Trophoblast cell (in vitro differentiated cells and primary cell): ENCODE measurements at regions not wholly inside any gene's neighbourhood (a gene's known extent, or its start where the extent isn't known, plus 50 kb on each side); places are given as distances from the start of the nearest gene placed in this dataset.

ENCODE experiments used
- DNase-seq, 2 donors: peaks; one replicate each; pipeline ENCODE4 v3.0.0-alpha.2; 2016
- H2AFZ ChIP-seq: 2 replicates; pipeline ENCODE4 v1.6.1; 2013; ENCODE audit warnings: low read length, moderate library complexity, mild to moderate bottlenecking; ENCODE audit not compliant: insufficient read depth, poor library complexity
- H2AK5ac ChIP-seq: 2 replicates; pipeline ENCODE4 v1.6.1; 2013; ENCODE audit warnings: mild to moderate bottlenecking, low read length
- H2BK120ac ChIP-seq: 2 replicates; pipeline ENCODE4 v1.6.1; 2013; ENCODE audit warnings: low read length, mild to moderate bottlenecking, moderate library complexity; ENCODE audit not compliant: insufficient read depth, poor library complexity
- H2BK12ac ChIP-seq: 2 replicates; pipeline ENCODE4 v1.6.1; 2013; ENCODE audit warnings: mild to moderate bottlenecking, low read length, moderate library complexity
- H2BK5ac ChIP-seq: 2 replicates; pipeline ENCODE4 v1.6.1; 2013; ENCODE audit warnings: low read length, low read depth, moderate library complexity, mild to moderate bottlenecking; ENCODE audit not compliant: poor library complexity
- H3K14ac ChIP-seq: 2 replicates; pipeline ENCODE4 v1.6.1; 2013; ENCODE audit warnings: mild to moderate bottlenecking, low read length
- H3K18ac ChIP-seq: 2 replicates; pipeline ENCODE4 v1.6.1; 2013; ENCODE audit warnings: mild to moderate bottlenecking, low read length
- H3K23ac ChIP-seq: 2 replicates; pipeline ENCODE4 v1.6.1; 2013; ENCODE audit warnings: low read length
- H3K27ac ChIP-seq: 2 replicates; pipeline ENCODE4 v1.5.1; 2013; ENCODE audit warnings: low read depth, mild to moderate bottlenecking, inconsistent platforms, low read length, moderate library complexity
- H3K27me3 ChIP-seq: 2 replicates; pipeline ENCODE4 v1.6.1; 2013; ENCODE audit warnings: inconsistent platforms, mild to moderate bottlenecking, low read length, moderate library complexity; ENCODE audit not compliant: insufficient read depth
- H3K36me3 ChIP-seq, 2 experiments: 1 replicate in 1 of 2; 2 replicates in 1 of 2; pipeline ENCODE4 v1.6.1; 2013; ENCODE audit warnings: low read length in 2 of 2, mild to moderate bottlenecking in 2 of 2, moderate library complexity in 1 of 2; ENCODE audit not compliant: insufficient read depth in 2 of 2, control insufficient read depth in 1 of 2
- H3K4ac ChIP-seq: 2 replicates; pipeline ENCODE4 v1.6.1; 2013; ENCODE audit warnings: low read depth, mild to moderate bottlenecking, low read length, moderate library complexity
- H3K4me1 ChIP-seq, 2 experiments: 1 replicate in 1 of 2; 2 replicates in 1 of 2; pipeline ENCODE4 v1.6.1; 2013; ENCODE audit warnings: low read length in 2 of 2, mild to moderate bottlenecking in 2 of 2, moderate library complexity in 1 of 2; ENCODE audit not compliant: insufficient read depth in 2 of 2, control insufficient read depth in 1 of 2
- H3K4me2 ChIP-seq: 2 replicates; pipeline ENCODE4 v1.6.1; 2013; ENCODE audit warnings: inconsistent platforms, mild to moderate bottlenecking, low read length, moderate library complexity
- H3K4me3 ChIP-seq: 2 replicates; pipeline ENCODE4 v1.5.1; 2013; ENCODE audit warnings: mild to moderate bottlenecking, low read depth, low read length, inconsistent platforms
- H3K79me1 ChIP-seq: one replicate; pipeline ENCODE4 v1.6.1; 2013; ENCODE audit warnings: low read length
- H3K79me2 ChIP-seq: 2 replicates; pipeline ENCODE4 v1.6.1; 2013; ENCODE audit warnings: low read length, mild to moderate bottlenecking; ENCODE audit not compliant: control insufficient read depth, insufficient read depth, poor library complexity
- H3K9ac ChIP-seq: 2 replicates; pipeline ENCODE4 v1.6.1; 2013; ENCODE audit warnings: mild to moderate bottlenecking, low read length
- H3K9me3 ChIP-seq: 2 replicates; pipeline ENCODE4 v1.6.1; 2013; ENCODE audit warnings: low read depth, mild to moderate bottlenecking, control low read depth, inconsistent platforms, low read length; ENCODE audit not compliant: insufficient read depth
- H4K12ac ChIP-seq: 2 replicates; pipeline ENCODE4 v1.6.1; 2013; ENCODE audit warnings: low read depth, mild to moderate bottlenecking, low read length, moderate library complexity
- H4K8ac ChIP-seq: 2 replicates; pipeline ENCODE4 v1.6.1; 2013; ENCODE audit warnings: low read depth, mild to moderate bottlenecking, low read length, moderate library complexity
- H4K91ac ChIP-seq: one replicate; pipeline ENCODE4 v1.6.1; 2013; ENCODE audit warnings: low read depth, mild to moderate bottlenecking, low read length, moderate library complexity
- WGBS: extraction: QIAGEN DNeasy Blood & Tissue Kit; methylation state at CpG from one replicate; pipeline ENCODE4 v1.1.7; 2013; ENCODE audit warnings: missing lambda C conversion rate; ENCODE audit not compliant: insufficient read length, insufficient coverage; ENCODE audit errors: extremely low coverage; 5-methylcytosine and 5-hydroxymethylcytosine counted together

GRCh38 chr9:38298503-38298902 lies 94.0 kb upstream of the ALDH1B1 start:
- H3K4me2 ChIP-seq, result no peak overlapping the region
- no peaks in the 10 kb centered on the region for H3K27me3 ChIP-seq
- H3K14ac ChIP-seq, result no peak overlapping the region
- H4K12ac ChIP-seq, result no peak overlapping the region
- H3K79me1 ChIP-seq, result no peaks in the 10 kb centered on the region
- no peak overlapping the region for H3K4ac ChIP-seq
- H2AFZ ChIP-seq, result no peak overlapping the region
- no peak overlapping the region for H2BK12ac ChIP-seq
- no peak overlapping the region for H3K9ac ChIP-seq
- H2AK5ac ChIP-seq, result no peak overlapping the region
- no peak overlapping the region for H2BK120ac ChIP-seq
- no peaks in the 10 kb centered on the region for H3K79me2 ChIP-seq
- H3K23ac ChIP-seq, result no peak overlapping the region
- H3K27ac ChIP-seq, result no peak overlapping the region
- no peak overlapping the region for H2BK5ac ChIP-seq
- WGBS, result no CpG with 5 or more reads among the region's 6 CpGs
- no peak for DNase-seq
- no peak overlapping the region for H4K91ac ChIP-seq
- no peaks in the 10 kb centered on the region for H3K4me1 ChIP-seq
- H3K36me3 ChIP-seq, result no peaks in the 10 kb centered on the region
- H3K18ac ChIP-seq, result no peak overlapping the region
- no peak overlapping the region for H3K4me3 ChIP-seq
- no peaks in the 10 kb centered on the region for H3K9me3 ChIP-seq
- no peak overlapping the region for H4K8ac ChIP-seq

GRCh38 chr9:38296807-38297206 lies 95.7 kb upstream of the ALDH1B1 start:
- WGBS, result no CpG with 5 or more reads among the region's 1 CpG
- no peaks in the 10 kb centered on the region for H3K4me1 ChIP-seq

GRCh38 chr9:38295764-38296163 lies 96.7 kb upstream of the ALDH1B1 start:
- Histone ChIP-seq H2BK12ac (no peak overlapping the region), H4K91ac (no peak overlapping the region), H3K4me3 (no peak overlapping the region), H2AFZ (no peak overlapping the region), H3K36me3 (no peaks in the 10 kb centered on the region), H2AK5ac (no peak overlapping the region), H3K4me1 (no peaks in the 10 kb centered on the region), H2BK120ac (no peak overlapping the region), H3K27me3 (no peaks in the 10 kb centered on the region), H4K12ac (no peak overlapping the region), H3K18ac (no peak overlapping the region), H3K79me1 (no peaks in the 10 kb centered on the region), H3K23ac (no peak overlapping the region), H3K9ac (no peak overlapping the region), H4K8ac (no peak overlapping the region), H3K27ac (no peak overlapping the region), H3K14ac (no peak overlapping the region), H2BK5ac (no peak overlapping the region), H3K4me2 (no peak overlapping the region), H3K4ac (no peak overlapping the region), H3K79me2 (no peaks in the 10 kb centered on the region), H3K9me3 (no peaks in the 10 kb centered on the region)
- no CpG with 5 or more reads among the region's 3 CpGs for WGBS
- DNase-seq, result no peak

More at GRCh38 chr9:38296807-38297206, 95.7 kb upstream of the ALDH1B1 start:
- no peaks in the 10 kb centered on the region for H3K27me3 ChIP-seq
- no peaks in the 10 kb centered on the region for H3K79me2 ChIP-seq
- no peak overlapping the region for H3K4me3 ChIP-seq
- H2BK120ac ChIP-seq, result no peak overlapping the region
- no peak overlapping the region for H2BK12ac ChIP-seq
- H4K8ac ChIP-seq, result no peak overlapping the region
- no peak overlapping the region for H3K27ac ChIP-seq
- no peak overlapping the region for H4K12ac ChIP-seq
- no peak overlapping the region for H3K23ac ChIP-seq
- no peak overlapping the region for H2AFZ ChIP-seq
- no peak for DNase-seq
- no peak overlapping the region for H3K4me2 ChIP-seq
- H2BK5ac ChIP-seq, result no peak overlapping the region
- no peaks in the 10 kb centered on the region for H3K79me1 ChIP-seq
- H3K9ac ChIP-seq, result no peak overlapping the region
- H3K18ac ChIP-seq, result no peak overlapping the region
- H4K91ac ChIP-seq, result no peak overlapping the region
- no peak overlapping the region for H3K14ac ChIP-seq
- no peak overlapping the region for H2AK5ac ChIP-seq
- H3K9me3 ChIP-seq, result no peaks in the 10 kb centered on the region
- H3K36me3 ChIP-seq, result no peaks in the 10 kb centered on the region
- H3K4ac ChIP-seq, result no peak overlapping the region

- Histone ChIP-seq H3K4ac (no peak overlapping the region), H2BK5ac (no peak overlapping the region), H2BK12ac (no peak overlapping the region), H2AFZ (no peak overlapping the region), H3K9ac (no peak overlapping the region), H4K91ac (no peak overlapping the region), H3K4me3 (no peak overlapping the region), H3K14ac (no peak overlapping the region), H3K36me3 (no peaks in the 10 kb centered on the region), H3K79me2 (no peaks in the 10 kb centered on the region), H3K79me1 (no peaks in the 10 kb centered on the region), H3K23ac (no peak overlapping the region), H4K12ac (no peak overlapping the region), H3K27me3 (no peaks in the 10 kb centered on the region), H3K18ac (no peak overlapping the region), H3K4me1 (no peaks in the 10 kb centered on the region), H3K27ac (no peak overlapping the region), H3K9me3 (no peaks in the 10 kb centered on the region), H3K4me2 (no peak overlapping the region), H4K8ac (no peak overlapping the region), H2AK5ac (no peak overlapping the region), H2BK120ac (no peak overlapping the region)
- no peak for DNase-seq
- no CpG with 5 or more reads among the region's 8 CpGs for WGBS
Measured at GRCh38 chr9:38294220-38294960, 98.1 kb upstream of the ALDH1B1 start.
